Thyroid gland (tissue), 4 donors: ENCODE measurements at regions not wholly inside any gene's neighbourhood (a gene's known extent, or its start where the extent isn't known, plus 50 kb on each side); places are given as distances from the start of the nearest gene placed in this dataset.

Experiments
- POLR2A ChIP-seq, 2 donors: fragments of 450-650 bp; IDR thresholded peaks; one replicate each; pipeline ENCODE4 v1.6.1; 2017; ENCODE audit warnings: antibody characterized with exemption in 2 of 2, mild to moderate bottlenecking in 2 of 2, moderate library complexity in 1 of 2
- TF ChIP-seq, protein P1 (sequence below), 6 experiments: fragments of 200-600 bp in 3 of 6; fragments of 450-650 bp in 3 of 6; sonication (generic) in 3 of 6; IDR thresholded peaks; one replicate each; pipeline ENCODE4 v1.5.1; 2016 to 2019; ENCODE audit warnings: antibody characterized with exemption in 6 of 6, mild to moderate bottlenecking in 2 of 6, inconsistent platforms in 1 of 6, moderate library complexity in 1 of 6

- TF ChIP-seq, protein P1, sequence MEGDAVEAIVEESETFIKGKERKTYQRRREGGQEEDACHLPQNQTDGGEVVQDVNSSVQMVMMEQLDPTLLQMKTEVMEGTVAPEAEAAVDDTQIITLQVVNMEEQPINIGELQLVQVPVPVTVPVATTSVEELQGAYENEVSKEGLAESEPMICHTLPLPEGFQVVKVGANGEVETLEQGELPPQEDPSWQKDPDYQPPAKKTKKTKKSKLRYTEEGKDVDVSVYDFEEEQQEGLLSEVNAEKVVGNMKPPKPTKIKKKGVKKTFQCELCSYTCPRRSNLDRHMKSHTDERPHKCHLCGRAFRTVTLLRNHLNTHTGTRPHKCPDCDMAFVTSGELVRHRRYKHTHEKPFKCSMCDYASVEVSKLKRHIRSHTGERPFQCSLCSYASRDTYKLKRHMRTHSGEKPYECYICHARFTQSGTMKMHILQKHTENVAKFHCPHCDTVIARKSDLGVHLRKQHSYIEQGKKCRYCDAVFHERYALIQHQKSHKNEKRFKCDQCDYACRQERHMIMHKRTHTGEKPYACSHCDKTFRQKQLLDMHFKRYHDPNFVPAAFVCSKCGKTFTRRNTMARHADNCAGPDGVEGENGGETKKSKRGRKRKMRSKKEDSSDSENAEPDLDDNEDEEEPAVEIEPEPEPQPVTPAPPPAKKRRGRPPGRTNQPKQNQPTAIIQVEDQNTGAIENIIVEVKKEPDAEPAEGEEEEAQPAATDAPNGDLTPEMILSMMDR (IDR thresholded peaks at IDR 0.05) = no peak
- TF ChIP-seq POLR2A (IDR thresholded peaks at IDR 0.05) = no peak
Measured at GRCh38 chr5:105907016-105907415, 1763.7 kb downstream of the EFNA5 start.
